Neuronal stem cell (in vitro differentiated cells): ENCODE measurements at regions not wholly inside any gene's neighbourhood (a gene's known extent, or its start where the extent isn't known, plus 50 kb on each side); places are given as distances from the start of the nearest gene placed in this dataset.
"Not testable (repeated sequence)": the region's sequence is repeated elsewhere in the genome, so short reads cannot be mapped to it uniquely, and the experiment has no call there.

ENCODE experiments used
- DNase-seq: peaks from one replicate; pipeline ENCODE4 v3.0.0-alpha.2; 2013; ENCODE audit warnings: low spot score
- H2AFZ ChIP-seq: one replicate; pipeline ENCODE4 v1.6.1; 2013; ENCODE audit warnings: mild to moderate bottlenecking, low read length, inconsistent platforms
- H2AK5ac ChIP-seq: 2 replicates; pipeline ENCODE4 v1.6.1; 2013; ENCODE audit warnings: low read depth, mild to moderate bottlenecking, inconsistent platforms, low read length, moderate library complexity, mixed read lengths
- H2BK120ac ChIP-seq: 2 replicates; pipeline ENCODE4 v1.6.1; 2013; ENCODE audit warnings: low read depth, mild to moderate bottlenecking, inconsistent platforms, low read length, moderate library complexity, mixed read lengths
- H2BK12ac ChIP-seq: one replicate; pipeline ENCODE4 v1.6.1; 2013; ENCODE audit warnings: low read length, inconsistent platforms
- H2BK15ac ChIP-seq: 2 replicates; pipeline ENCODE4 v1.6.1; 2013; ENCODE audit warnings: mild to moderate bottlenecking, low read length, inconsistent platforms, mixed read lengths
- H2BK5ac ChIP-seq: one replicate; pipeline ENCODE4 v1.6.1; 2013; ENCODE audit warnings: inconsistent platforms, mild to moderate bottlenecking, low read length, moderate library complexity
- H3K14ac ChIP-seq: one replicate; pipeline ENCODE4 v1.6.1; 2013; ENCODE audit warnings: low read length, inconsistent platforms
- H3K18ac ChIP-seq: 2 replicates; pipeline ENCODE4 v1.6.1; 2013; ENCODE audit warnings: low read length, inconsistent platforms
- H3K23ac ChIP-seq: 2 replicates; pipeline ENCODE4 v1.6.1; 2013; ENCODE audit warnings: low read depth, mild to moderate bottlenecking, mixed read lengths, low read length, inconsistent platforms; ENCODE audit not compliant: poor library complexity
- H3K27ac ChIP-seq: replicated peaks from 3 replicates; pipeline ENCODE4 v1.5.1; 2013; ENCODE audit warnings: low read length, inconsistent platforms
- H3K27me3 ChIP-seq, 3 experiments: 2 replicates each; pipeline ENCODE4 v1.6.1; 2013; ENCODE audit warnings: low read length in 3 of 3, mild to moderate bottlenecking in 2 of 3, inconsistent platforms in 1 of 3, low read depth in 1 of 3, mixed read lengths in 1 of 3, moderate library complexity in 1 of 3; ENCODE audit not compliant: control insufficient read depth in 3 of 3, insufficient read depth in 3 of 3
- H3K36me3 ChIP-seq, 2 donors: replicated peaks in 1 of 2; 2 replicates each; pipeline ENCODE4 v1.6.1; 2013; ENCODE audit warnings: low read length in 2 of 2; ENCODE audit not compliant: control insufficient read depth in 2 of 2, insufficient read depth in 2 of 2
- H3K4ac ChIP-seq: 2 replicates; pipeline ENCODE4 v1.6.1; 2013; ENCODE audit warnings: inconsistent platforms, mild to moderate bottlenecking, low read length, moderate library complexity
- H3K4me1 ChIP-seq, 2 donors: 1 replicate in 1 of 2; 2 replicates in 1 of 2; pipeline ENCODE4 v1.6.1; 2013; ENCODE audit warnings: low read length in 2 of 2, low read depth in 1 of 2; ENCODE audit not compliant: control insufficient read depth in 2 of 2, insufficient read depth in 1 of 2
- H3K4me2 ChIP-seq: one replicate; pipeline ENCODE4 v1.6.1; 2013; ENCODE audit warnings: mild to moderate bottlenecking, low read length, inconsistent platforms; ENCODE audit not compliant: insufficient read depth, poor library complexity, severe bottlenecking
- H3K4me3 ChIP-seq, 2 donors: 2 replicates each; pipeline ENCODE4 v1.5.1; 2013; ENCODE audit warnings: low read length in 2 of 2, mild to moderate bottlenecking in 2 of 2, inconsistent platforms in 1 of 2, moderate library complexity in 1 of 2
- H3K79me1 ChIP-seq: one replicate; pipeline ENCODE4 v1.6.1; 2013; ENCODE audit warnings: low read depth, mild to moderate bottlenecking, inconsistent platforms, low read length, moderate library complexity
- H3K9ac ChIP-seq: one replicate; pipeline ENCODE4 v1.6.1; 2013; ENCODE audit warnings: mild to moderate bottlenecking, low read depth, low read length, inconsistent platforms; ENCODE audit not compliant: poor library complexity
- H3K9me3 ChIP-seq, 2 donors: replicated peaks in 1 of 2; 2 replicates each; pipeline versions ENCODE3 to v1.6.1; 2013; ENCODE audit warnings: low read length in 2 of 2, mild to moderate bottlenecking in 2 of 2, inconsistent platforms in 1 of 2, low read depth in 1 of 2, mixed read lengths in 1 of 2, moderate library complexity in 1 of 2; ENCODE audit not compliant: control insufficient read depth in 2 of 2, insufficient read depth in 1 of 2
- H4K8ac ChIP-seq: one replicate; pipeline ENCODE4 v1.6.1; 2013; ENCODE audit warnings: low read depth, mild to moderate bottlenecking, inconsistent platforms, low read length, moderate library complexity
- H4K91ac ChIP-seq: one replicate; pipeline ENCODE4 v1.6.1; 2013; ENCODE audit warnings: low read length, low read depth, mild to moderate bottlenecking, inconsistent platforms; ENCODE audit not compliant: poor library complexity
- WGBS, 2 donors: extraction: QIAGEN DNeasy Blood & Tissue Kit; methylation state at CpG; one replicate each; pipeline ENCODE4 v1.1.7; 2013; ENCODE audit warnings: missing lambda C conversion rate in 2 of 2, mixed read lengths in 1 of 2; ENCODE audit not compliant: insufficient read length in 2 of 2, insufficient replicate concordance in 1 of 2; ENCODE audit errors: extremely low coverage in 2 of 2; 5-methylcytosine and 5-hydroxymethylcytosine counted together

DNA sequence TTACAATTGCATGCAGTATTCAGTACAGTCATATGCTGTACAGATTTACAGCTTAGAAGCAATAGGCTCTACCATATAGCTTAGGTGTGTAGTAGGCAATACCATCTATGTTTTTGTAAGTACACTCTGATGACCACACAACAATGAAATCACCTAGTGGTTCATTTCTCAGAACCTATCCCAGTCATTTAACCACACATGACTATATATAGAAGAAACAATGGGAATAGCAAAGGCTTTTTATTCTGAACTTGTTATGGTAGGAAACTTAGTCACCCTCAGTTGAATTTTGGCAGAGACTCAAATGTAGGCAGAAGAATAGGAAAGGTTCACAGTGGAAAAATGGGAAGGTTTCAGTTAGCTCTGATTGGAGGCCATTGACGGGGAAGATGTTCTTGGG, 1075.1 kb upstream of the MIR17HG start:
- H3K27ac ChIP-seq: no peak overlapping the region
- H3K36me3 ChIP-seq: no peaks in the 10 kb centered on the region
- H3K9ac ChIP-seq: no peak overlapping the region
- H3K79me1 ChIP-seq: no peaks in the 10 kb centered on the region
- no peak overlapping the region for H2BK120ac ChIP-seq
- no peak overlapping the region for H2BK5ac ChIP-seq
- H3K27me3 ChIP-seq: no peaks in the 10 kb centered on the region
- H4K8ac ChIP-seq: no peak overlapping the region
- H3K4me3 ChIP-seq: no peak overlapping the region
- H2BK15ac ChIP-seq: no peak overlapping the region
- H3K18ac ChIP-seq: no peak overlapping the region
- no CpG with 5 or more reads among the region's 1 CpG for WGBS, 2 donors
- no peaks in the 10 kb centered on the region for H3K4me1 ChIP-seq
- no peak overlapping the region for H3K23ac ChIP-seq
- no peak for DNase-seq
- no peak overlapping the region for H2BK12ac ChIP-seq
- H3K9me3 ChIP-seq: no peaks in the 10 kb centered on the region
- no peak overlapping the region for H3K4me2 ChIP-seq
- no peak overlapping the region for H3K4ac ChIP-seq
- H2AK5ac ChIP-seq: no peak overlapping the region
- no peak overlapping the region for H2AFZ ChIP-seq
- no peak overlapping the region for H4K91ac ChIP-seq
- H3K14ac ChIP-seq: no peak overlapping the region

DNA sequence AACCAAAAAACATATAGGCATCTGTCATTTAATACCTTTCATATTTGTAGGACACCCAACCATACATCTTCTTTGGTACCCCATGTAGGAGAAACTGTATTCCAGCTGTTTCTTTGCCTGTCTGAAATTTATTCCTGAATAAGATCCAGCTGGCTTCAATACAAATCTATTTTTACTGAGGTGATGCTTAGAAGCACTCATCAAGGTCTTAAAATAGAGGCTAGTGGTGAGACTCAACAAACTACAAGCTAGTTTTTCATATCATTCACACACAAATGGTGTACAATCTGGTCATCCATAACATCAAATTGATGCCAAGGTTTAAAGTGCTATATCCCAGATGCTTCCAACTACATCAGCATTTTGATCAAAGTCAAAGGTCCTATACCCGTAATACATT, 1071.3 kb upstream of the MIR17HG start:
- Histone ChIP-seq H3K36me3 (no peaks in the 10 kb centered on the region), H3K23ac (no peak overlapping the region), H4K91ac (no peak overlapping the region), H3K9ac (no peak overlapping the region), H3K79me1 (no peaks in the 10 kb centered on the region), H3K27ac (no peak overlapping the region), H3K4me3 (no peak overlapping the region), H2BK15ac (no peak overlapping the region), H3K14ac (no peak overlapping the region), H3K27me3 (no peaks in the 10 kb centered on the region), H2BK12ac (no peak overlapping the region), H2BK120ac (no peak overlapping the region), H3K18ac (no peak overlapping the region), H3K4ac (no peak overlapping the region), H2AK5ac (no peak overlapping the region), H2AFZ (no peak overlapping the region), H3K4me2 (no peak overlapping the region), H3K4me1 (no peaks in the 10 kb centered on the region), H2BK5ac (no peak overlapping the region), H3K9me3 (no peaks in the 10 kb centered on the region), H4K8ac (no peak overlapping the region)
- WGBS, 2 donors: no CpG with 5 or more reads among the region's 1 CpG
- no peak for DNase-seq

DNA sequence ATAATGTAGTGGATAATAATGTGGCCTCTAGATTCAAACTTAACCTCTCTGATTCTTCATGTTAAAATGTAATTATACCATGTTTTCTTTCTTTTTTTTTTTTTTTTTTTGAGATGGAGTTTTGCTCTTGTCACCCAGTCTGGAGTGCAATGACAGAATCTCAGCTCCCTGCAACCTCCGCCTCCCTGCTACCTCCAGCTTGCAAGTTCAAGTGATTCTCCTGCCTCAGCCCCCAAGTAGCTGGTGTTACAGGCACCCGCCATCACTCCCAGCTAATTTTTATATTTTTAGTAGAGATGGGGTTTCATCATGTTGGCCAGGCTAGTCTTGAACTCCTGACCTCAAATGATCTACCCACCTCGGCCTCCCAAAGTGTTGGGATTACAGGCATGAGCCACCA, 1069.3 kb upstream of the MIR17HG start:
- not testable (repeated sequence) for H3K9ac ChIP-seq, H2BK120ac ChIP-seq, H3K4me2 ChIP-seq, H3K27me3 ChIP-seq, H2BK12ac ChIP-seq, H2BK5ac ChIP-seq, H3K4me3 ChIP-seq, H3K36me3 ChIP-seq, H2AK5ac ChIP-seq, H3K9me3 ChIP-seq, H2AFZ ChIP-seq, H3K14ac ChIP-seq, H3K79me1 ChIP-seq, H3K27ac ChIP-seq, H3K23ac ChIP-seq, H3K18ac ChIP-seq, H3K4ac ChIP-seq, H4K91ac ChIP-seq, DNase-seq, H4K8ac ChIP-seq, H2BK15ac ChIP-seq, H3K4me1 ChIP-seq
- no CpG with 5 or more reads among the region's 3 CpGs for WGBS, 2 donors

DNA sequence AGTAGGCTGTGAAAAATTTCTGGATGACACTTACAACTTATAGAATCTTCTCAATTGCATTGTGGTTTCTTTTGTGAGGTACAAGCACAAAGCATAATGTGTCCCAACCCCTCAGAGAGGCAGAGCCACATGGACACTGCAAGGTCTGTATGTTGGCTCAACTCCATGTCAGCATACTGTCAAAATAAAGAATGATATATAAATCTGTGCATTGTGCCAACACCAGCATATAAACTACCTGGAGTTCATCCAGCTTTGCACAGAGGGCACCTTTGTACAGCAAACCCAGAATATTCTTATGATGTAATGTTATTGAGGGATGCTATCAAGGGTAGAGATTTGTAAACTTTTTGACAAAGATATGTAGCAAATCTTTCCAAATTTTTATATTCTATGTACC, 1065.8 kb upstream of the MIR17HG start:
- no peaks in the 10 kb centered on the region for H3K27me3 ChIP-seq
- H2BK120ac ChIP-seq: no peak overlapping the region
- H4K8ac ChIP-seq: no peak overlapping the region
- no peak overlapping the region for H3K18ac ChIP-seq
- H2BK12ac ChIP-seq: no peak overlapping the region
- H3K9ac ChIP-seq: no peak overlapping the region
- H3K4me2 ChIP-seq: no peak overlapping the region
- no peak overlapping the region for H3K23ac ChIP-seq
- H3K27ac ChIP-seq: no peak overlapping the region
- no peaks in the 10 kb centered on the region for H3K36me3 ChIP-seq
- H3K4me3 ChIP-seq: no peak overlapping the region
- H3K79me1 ChIP-seq: no peaks in the 10 kb centered on the region
- H3K4ac ChIP-seq: no peak overlapping the region
- no peak overlapping the region for H2AK5ac ChIP-seq
- H3K14ac ChIP-seq: no peak overlapping the region
- no peak overlapping the region for H2BK15ac ChIP-seq
- H4K91ac ChIP-seq: no peak overlapping the region
- DNase-seq: no peak
- H2BK5ac ChIP-seq: no peak overlapping the region
- H3K9me3 ChIP-seq: no peaks in the 10 kb centered on the region
- peaks cover 0 to 5% of the 10 kb centered on the region in 2 donors for H3K4me1 ChIP-seq
- peak overlapping the region; percentile 69 for H2AFZ ChIP-seq
